ENCODE measurements at regions not wholly inside any gene's neighbourhood (a gene's known extent, or its start where the extent isn't known, plus 50 kb on each side); places are given as distances from the start of the nearest gene placed in this dataset.

- no peak for DNase-seq (ENCODE audit: low spot score)
- H3K9me3 ChIP-seq: peaks cover 0 to 6% of the 10 kb centered on the region in 2 donors
- H3K27me3 ChIP-seq: no peaks in the 10 kb centered on the region
- H3K4me1 ChIP-seq: no peaks in the 10 kb centered on the region
- TF ChIP-seq CTCF (IDR thresholded peaks at IDR 0.05): no peak
- no peaks in the 10 kb centered on the region for H3K36me3 ChIP-seq
- no peak overlapping the region for H3K4me3 ChIP-seq
- H3K27ac ChIP-seq: no peak overlapping the region
Measured at GRCh38 chr20:24772667-24773066, 176.4 kb upstream of the CST7 start.

- Histone ChIP-seq H3K9me3 (peaks cover 0 to 6% of the 10 kb centered on the region in 2 donors), H3K4me1 (no peaks in the 10 kb centered on the region), H3K27me3 (no peaks in the 10 kb centered on the region), H3K36me3 (no peaks in the 10 kb centered on the region), H3K27ac (no peak overlapping the region), H3K4me3 (no peak overlapping the region)
- no peak for TF ChIP-seq CTCF (IDR thresholded peaks at IDR 0.05)
- no peak for DNase-seq (ENCODE audit: low spot score)
Measured at GRCh38 chr20:24773168-24773567, 175.9 kb upstream of the CST7 start.

DNA sequence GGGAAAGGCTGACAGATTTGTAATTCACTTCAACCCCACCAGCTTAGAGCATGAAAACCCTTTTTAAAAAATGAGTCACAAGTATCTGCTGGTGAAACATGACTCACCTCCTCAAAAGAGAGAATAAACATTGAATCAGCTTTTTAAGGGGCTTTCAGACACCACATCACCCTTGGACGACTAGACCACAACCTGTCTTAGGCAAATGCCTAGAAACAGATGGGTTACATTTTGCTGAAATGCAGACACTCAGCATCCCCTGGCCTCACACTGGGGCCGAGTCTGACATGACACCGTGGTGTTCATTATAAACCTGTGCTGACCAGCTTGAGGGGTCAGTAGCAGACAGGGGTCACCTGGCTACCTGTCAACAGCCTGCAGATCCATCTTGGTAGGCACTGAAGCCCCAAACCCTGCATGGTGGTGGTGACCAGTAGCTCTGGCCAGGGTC lies 175.3 kb upstream of the CST7 start:
- Histone ChIP-seq H3K27ac (no peak overlapping the region), H3K4me3 (no peak overlapping the region), H3K4me1 (no peaks in the 10 kb centered on the region), H3K27me3 (no peaks in the 10 kb centered on the region), H3K36me3 (no peaks in the 10 kb centered on the region), H3K9me3 (peaks cover 0 to 6% of the 10 kb centered on the region in 2 donors)
- TF ChIP-seq CTCF (IDR thresholded peaks at IDR 0.05): no peak
- no peak for DNase-seq (ENCODE audit: low spot score)

DNA sequence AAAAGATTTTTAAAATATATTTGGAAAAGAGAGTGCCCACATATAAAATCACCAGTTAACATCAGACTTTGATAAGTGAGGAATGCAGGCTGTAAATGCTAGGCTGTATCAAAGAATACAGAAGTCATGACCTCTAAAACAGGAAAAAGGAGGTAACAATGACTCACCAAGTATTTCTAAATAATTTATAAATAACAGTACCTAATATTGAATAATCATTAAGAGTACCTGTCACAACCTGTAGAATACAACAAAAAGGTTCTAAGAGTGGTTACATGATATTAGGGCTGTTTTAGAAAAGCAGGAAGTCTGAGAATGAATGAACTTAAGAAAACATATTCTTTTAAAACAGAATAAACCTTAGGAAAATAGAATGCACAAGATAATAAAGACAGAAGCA lies 173.1 kb upstream of the CST7 start:
- no peak overlapping the region for H3K4me3 ChIP-seq
- peaks cover 0 to 6% of the 10 kb centered on the region in 2 donors for H3K9me3 ChIP-seq
- H3K36me3 ChIP-seq: no peaks in the 10 kb centered on the region
- H3K27me3 ChIP-seq: no peaks in the 10 kb centered on the region
- no peak for TF ChIP-seq CTCF (IDR thresholded peaks at IDR 0.05)
- H3K27ac ChIP-seq: no peak overlapping the region
- no peaks in the 10 kb centered on the region for H3K4me1 ChIP-seq
- no peak for DNase-seq (ENCODE audit: low spot score)

DNA sequence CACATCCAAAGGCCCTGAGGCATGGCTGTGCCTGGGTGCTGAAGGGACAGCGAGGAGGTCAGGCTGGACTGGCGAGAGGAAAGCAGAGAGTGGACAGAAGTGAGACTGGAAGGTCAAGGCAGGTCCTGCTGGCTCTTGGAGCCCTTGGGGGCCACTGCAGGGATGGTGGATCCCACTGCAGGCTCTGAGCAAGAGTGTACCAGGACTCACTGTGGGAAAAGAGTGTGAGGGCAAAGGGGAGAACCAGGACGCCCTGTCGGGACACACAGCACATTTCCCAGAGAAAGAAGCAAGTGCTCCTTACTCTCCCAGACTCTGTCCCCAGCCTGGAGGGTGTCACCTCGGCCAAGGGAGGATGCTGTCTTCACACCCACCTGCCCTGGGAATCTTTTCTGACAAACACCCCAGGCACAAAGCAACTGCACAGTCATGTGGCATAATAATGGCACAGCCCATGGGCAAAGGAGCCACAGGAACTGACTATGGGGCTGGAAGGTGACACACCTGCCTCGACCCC lies 172.3 kb upstream of the CST7 start:
- DNase-seq (ENCODE audit: low spot score): no peak
- Histone ChIP-seq H3K27ac (no peak overlapping the region), H3K4me3 (no peak overlapping the region), H3K4me1 (no peaks in the 10 kb centered on the region), H3K36me3 (no peaks in the 10 kb centered on the region), H3K9me3 (peaks cover 0 to 6% of the 10 kb centered on the region in 2 donors), H3K27me3 (no peaks in the 10 kb centered on the region)
- no peak for TF ChIP-seq CTCF (IDR thresholded peaks at IDR 0.05)

GRCh38 chr20:24777746-24778145 lies 171.3 kb upstream of the CST7 start:
- Histone ChIP-seq H3K4me3 (no peak overlapping the region), H3K27ac (no peak overlapping the region), H3K36me3 (no peaks in the 10 kb centered on the region), H3K27me3 (no peaks in the 10 kb centered on the region), H3K9me3 (peaks cover 0 to 6% of the 10 kb centered on the region in 2 donors), H3K4me1 (no peaks in the 10 kb centered on the region)
- no peak for TF ChIP-seq CTCF (IDR thresholded peaks at IDR 0.05)
- no peak for DNase-seq (ENCODE audit: low spot score)

All from right atrium auricular region (tissue), 2 donors.